ENCODE measurements at regions not wholly inside any gene's neighbourhood (a gene's known extent, or its start where the extent isn't known, plus 50 kb on each side); places are given as distances from the start of the nearest gene placed in this dataset.
A peak's percentile ranks its signal among the peaks of the same experiment; 100 is the strongest.

- peaks cover 17% of the 10 kb centered on the region for H3K27me3 Mint-ChIP-seq
- peaks cover 7% of the 10 kb centered on the region for H3K4me1 Mint-ChIP-seq (ENCODE audit: low read depth)
- no peak for DNase-seq
- POLR2A ChIA-PET, result no interaction called here
- intact Hi-C loops (cut with micrococcal nuclease), result no loop called here
- H3K9me3 Mint-ChIP-seq, result no peaks in the 10 kb centered on the region
- TF ChIP-seq, protein P1, sequence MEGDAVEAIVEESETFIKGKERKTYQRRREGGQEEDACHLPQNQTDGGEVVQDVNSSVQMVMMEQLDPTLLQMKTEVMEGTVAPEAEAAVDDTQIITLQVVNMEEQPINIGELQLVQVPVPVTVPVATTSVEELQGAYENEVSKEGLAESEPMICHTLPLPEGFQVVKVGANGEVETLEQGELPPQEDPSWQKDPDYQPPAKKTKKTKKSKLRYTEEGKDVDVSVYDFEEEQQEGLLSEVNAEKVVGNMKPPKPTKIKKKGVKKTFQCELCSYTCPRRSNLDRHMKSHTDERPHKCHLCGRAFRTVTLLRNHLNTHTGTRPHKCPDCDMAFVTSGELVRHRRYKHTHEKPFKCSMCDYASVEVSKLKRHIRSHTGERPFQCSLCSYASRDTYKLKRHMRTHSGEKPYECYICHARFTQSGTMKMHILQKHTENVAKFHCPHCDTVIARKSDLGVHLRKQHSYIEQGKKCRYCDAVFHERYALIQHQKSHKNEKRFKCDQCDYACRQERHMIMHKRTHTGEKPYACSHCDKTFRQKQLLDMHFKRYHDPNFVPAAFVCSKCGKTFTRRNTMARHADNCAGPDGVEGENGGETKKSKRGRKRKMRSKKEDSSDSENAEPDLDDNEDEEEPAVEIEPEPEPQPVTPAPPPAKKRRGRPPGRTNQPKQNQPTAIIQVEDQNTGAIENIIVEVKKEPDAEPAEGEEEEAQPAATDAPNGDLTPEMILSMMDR (IDR thresholded peaks at IDR 0.05), result no peak
- CTCF ChIA-PET, result no interaction called here
- ATAC-seq, result no peak
- no peaks in the 10 kb centered on the region for H3K36me3 Mint-ChIP-seq (ENCODE audit: low read depth)
- no peak overlapping the region for H3K27ac Mint-ChIP-seq
- peak overlapping the region; percentile 44 for H3K4me3 Mint-ChIP-seq
These were observed 112.1 kb downstream of the PTPRS start for GRCh38 chr19:5228490-5228889.

- CTCF ChIA-PET, result interaction anchor here (0.9 kb wide), 1 partner anchor 8 kb away, joined by 3 read pairs; no protein-coding TSS in a partner anchor
- peaks cover 7% of the 10 kb centered on the region for H3K4me1 Mint-ChIP-seq (ENCODE audit: low read depth)
- TF ChIP-seq, protein P1 (IDR thresholded peaks at IDR 0.05), result peak; percentile 55
- POLR2A ChIA-PET, result no interaction called here
- peaks cover 17% of the 10 kb centered on the region for H3K27me3 Mint-ChIP-seq
- no peak overlapping the region for H3K4me3 Mint-ChIP-seq
- H3K27ac Mint-ChIP-seq, result no peak overlapping the region
- peak; percentile 34 for ATAC-seq
- H3K36me3 Mint-ChIP-seq (ENCODE audit: low read depth), result no peaks in the 10 kb centered on the region
- intact Hi-C loops (cut with micrococcal nuclease), result no loop called here
- no peaks in the 10 kb centered on the region for H3K9me3 Mint-ChIP-seq
- peak; percentile 39 for DNase-seq
These were observed 114.9 kb downstream of the PTPRS start for GRCh38 chr19:5225486-5226345.

GRCh38 chr19:5224480-5224879 is 116.1 kb downstream of the PTPRS start:
- Mint-ChIP-seq H3K36me3 (ENCODE audit: low read depth) (no peaks in the 10 kb centered on the region), H3K4me1 (ENCODE audit: low read depth) (peaks cover 4% of the 10 kb centered on the region), H3K9me3 (no peaks in the 10 kb centered on the region), H3K4me3 (no peak overlapping the region), H3K27me3 (peaks cover 12% of the 10 kb centered on the region), H3K27ac (no peak overlapping the region)
- ChIA-PET CTCF (interaction anchor here (0.9 kb wide), 1 partner anchor 9 kb away, joined by 3 read pairs; no protein-coding TSS in a partner anchor), POLR2A (no interaction called here)
- TF ChIP-seq, protein P1 (IDR thresholded peaks at IDR 0.05), result no peak
- DNase-seq (no peak), ATAC-seq (no peak)
- intact Hi-C loops (cut with micrococcal nuclease), result no loop called here

GRCh38 chr19:5222821-5223321 is 117.7 kb downstream of the PTPRS start:
- Mint-ChIP-seq H3K4me1 (ENCODE audit: low read depth) (no peaks in the 10 kb centered on the region), H3K27ac (no peak overlapping the region), H3K36me3 (ENCODE audit: low read depth) (no peaks in the 10 kb centered on the region), H3K9me3 (no peaks in the 10 kb centered on the region), H3K27me3 (peaks cover 5% of the 10 kb centered on the region), H3K4me3 (no peak overlapping the region)
- ATAC-seq (no peak), DNase-seq (no peak)
- POLR2A ChIA-PET, result no interaction called here
- intact Hi-C loops (cut with micrococcal nuclease), result no loop called here
- CTCF ChIA-PET, result no interaction called here
- TF ChIP-seq, protein P1 (IDR thresholded peaks at IDR 0.05), result no peak

DNA sequence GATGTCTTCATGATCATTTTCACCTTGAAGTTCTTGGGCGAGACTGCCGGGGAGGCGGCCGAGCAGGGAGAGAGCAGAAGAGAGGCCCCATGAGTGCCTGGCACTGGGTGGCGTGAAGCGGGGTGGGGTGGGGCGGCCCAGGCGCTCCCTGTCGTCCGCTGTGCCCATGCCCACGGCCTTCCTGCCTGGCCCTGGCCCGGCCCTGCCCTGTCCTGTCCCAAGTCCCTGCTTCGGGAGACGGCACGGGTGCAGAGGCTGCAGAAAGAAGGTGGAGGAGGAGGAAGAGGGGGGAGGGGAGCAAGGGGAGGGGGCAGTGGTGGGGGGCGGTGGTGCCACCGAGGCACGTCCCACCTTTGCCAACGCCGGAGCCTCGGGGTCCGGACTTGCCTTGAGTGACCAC is 118.4 kb downstream of the PTPRS start:
- intact Hi-C loops (cut with micrococcal nuclease), result no loop called here
- TF ChIP-seq, protein P1 (IDR thresholded peaks at IDR 0.05), result no peak
- CTCF ChIA-PET, result no interaction called here
- no peaks in the 10 kb centered on the region for H3K4me1 Mint-ChIP-seq (ENCODE audit: low read depth)
- no peak overlapping the region for H3K4me3 Mint-ChIP-seq
- H3K9me3 Mint-ChIP-seq, result no peaks in the 10 kb centered on the region
- ATAC-seq (no peak), DNase-seq (no peak)
- no peak overlapping the region for H3K27ac Mint-ChIP-seq
- POLR2A ChIA-PET, result no interaction called here
- no peaks in the 10 kb centered on the region for H3K36me3 Mint-ChIP-seq (ENCODE audit: low read depth)
- peaks cover 2% of the 10 kb centered on the region for H3K27me3 Mint-ChIP-seq

Measured in activated CD8-positive, alpha-beta T cell treated with anti-CD3 and anti-CD28 coated beads for 36 hours (primary cell).